GDM1 (cell line): ENCODE measurements at regions not wholly inside any gene's neighbourhood (a gene's known extent, or its start where the extent isn't known, plus 50 kb on each side); places are given as distances from the start of the nearest gene placed in this dataset.
"Not testable (repeated sequence)": the region's sequence is repeated elsewhere in the genome, so short reads cannot be mapped to it uniquely, and the experiment has no call there.

ENCODE experiments used
- DNase-seq: peaks from one replicate; lab custom pipeline; 2025; lab: John Stamatoyannopoulos, UW

GRCh38 chr5:135094339-135095051 is 60.5 kb upstream of the PITX1 start:
- no peak for DNase-seq

- not testable (repeated sequence) for DNase-seq
These were observed 59.5 kb upstream of the PITX1 start for GRCh38 chr5:135093483-135093882.

DNA sequence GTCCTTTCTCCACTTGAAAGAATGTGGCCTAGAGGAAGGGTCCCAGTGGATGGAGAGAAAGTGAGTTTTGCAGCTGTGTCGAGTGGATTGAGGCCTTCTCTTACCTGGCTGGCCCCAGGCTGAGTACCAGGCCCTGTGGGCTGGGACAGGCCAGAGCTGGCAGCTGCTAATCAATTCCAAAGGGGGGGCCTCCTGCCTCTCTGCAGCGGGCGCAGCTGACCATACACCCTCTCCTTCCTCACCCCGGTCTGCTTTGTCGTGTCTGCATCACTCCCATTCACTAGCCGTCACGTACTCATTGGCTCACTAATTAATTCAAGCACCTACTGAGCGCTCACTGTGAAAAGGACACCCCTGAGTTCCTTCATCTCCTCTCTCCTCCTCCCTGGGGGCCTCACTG is 58.4 kb upstream of the PITX1 start:
- no peak for DNase-seq

DNA sequence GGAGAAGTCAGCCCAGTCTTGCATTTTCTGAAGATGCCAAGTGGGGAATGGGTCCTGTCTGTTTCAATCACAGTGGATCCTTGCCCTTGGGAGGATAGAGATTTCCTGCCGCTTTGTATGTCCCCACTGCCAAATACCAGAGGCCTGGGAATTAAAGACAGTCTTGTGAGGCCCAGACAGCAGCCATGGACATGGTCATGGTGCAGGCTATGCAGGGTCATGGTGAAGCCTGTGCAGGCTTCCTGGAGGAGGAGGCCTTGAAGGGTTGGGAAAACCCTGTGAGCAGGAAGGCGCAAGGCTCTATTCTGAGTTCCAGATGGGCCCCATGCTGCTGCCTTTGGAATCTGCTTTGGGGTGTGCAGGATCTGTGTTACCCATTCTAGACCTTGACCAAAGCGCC is 57.3 kb upstream of the PITX1 start:
- no peak for DNase-seq

GRCh38 chr5:135089912-135090311 is 55.9 kb upstream of the PITX1 start:
- DNase-seq: no peak

DNA sequence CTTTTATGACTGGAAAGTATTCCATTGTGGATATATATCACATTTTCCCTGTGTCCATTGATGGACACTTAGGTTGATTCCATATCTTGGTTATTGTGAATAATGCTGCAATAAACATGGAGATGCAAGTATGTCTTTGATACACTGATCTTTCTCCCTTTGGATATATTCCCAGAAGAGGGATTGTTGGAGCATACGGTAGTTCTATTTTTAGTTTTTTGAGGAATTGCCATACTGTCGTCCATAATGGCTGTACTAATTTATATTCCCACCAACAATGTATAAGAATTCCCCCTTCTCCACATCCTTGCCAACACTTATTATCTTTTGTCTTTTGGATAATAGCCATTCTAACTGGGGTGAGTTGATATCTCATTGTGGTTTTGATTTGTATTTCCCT is 54.9 kb upstream of the PITX1 start:
- DNase-seq: no peak

GRCh38 chr5:135087950-135088349 is 53.9 kb upstream of the PITX1 start:
- DNase-seq: no peak

DNA sequence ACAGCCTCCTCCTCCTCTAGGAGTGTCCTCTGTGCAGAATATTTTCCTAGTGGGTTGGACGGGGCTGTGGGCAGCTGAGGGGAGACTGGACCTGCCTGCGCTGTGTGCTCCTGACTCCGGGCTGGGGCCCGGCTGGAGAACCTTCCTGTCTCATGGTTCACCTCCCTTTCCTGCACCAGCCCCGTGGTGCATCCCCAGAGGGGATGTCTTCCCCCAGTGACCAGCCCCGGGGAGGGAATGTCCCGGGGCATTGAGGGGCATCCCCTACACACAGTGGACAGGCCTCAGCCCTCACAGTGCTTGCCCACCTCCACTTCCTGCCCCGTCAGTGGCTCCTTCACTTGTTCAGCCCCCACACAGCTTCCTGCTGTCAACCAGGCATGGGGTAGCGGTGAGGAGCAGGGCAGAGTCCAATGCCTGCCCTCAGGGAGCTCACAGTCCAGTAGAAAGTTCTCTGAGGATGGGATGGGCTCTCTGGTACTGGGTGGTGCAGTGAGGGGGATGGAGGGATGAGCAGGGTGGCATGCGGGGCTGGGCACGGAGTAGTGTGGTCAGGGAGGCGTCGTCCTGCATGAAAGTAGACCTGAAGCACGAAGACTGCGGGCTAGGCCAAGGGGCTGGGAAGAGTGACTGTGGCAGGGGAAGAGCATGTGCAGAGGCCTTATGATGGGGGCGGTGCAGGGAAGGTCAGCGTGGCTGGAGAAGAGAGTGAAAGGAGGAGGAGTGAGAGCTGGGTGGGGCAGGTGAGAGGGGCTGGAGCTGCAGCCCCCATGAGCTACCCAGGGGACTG is 52.1 kb upstream of the PITX1 start:
- no peak for DNase-seq

- DNase-seq: no peak
These were observed 51.3 kb upstream of the PITX1 start for GRCh38 chr5:135085133-135085935.
